Stimulated activated CD8-positive, alpha-beta memory T cell treated with anti-CD3 and anti-CD28 coated beads, Interleukin-12 subunit alpha, Interleukin-12 subunit beta, amount 100 ng/mL, for 24 hours (primary cell): ENCODE measurements at regions not wholly inside any gene's neighbourhood (a gene's known extent, or its start where the extent isn't known, plus 50 kb on each side); places are given as distances from the start of the nearest gene placed in this dataset.

Experiments used
- DNase-seq: peaks from one replicate; pipeline ENCODE4 v3.0.0-alpha.2; 2020; ENCODE audit errors: extremely low read depth

GRCh38 chr7:67762516-67762915 is 765.9 kb downstream of the TYW1 start:
- no peak for DNase-seq

GRCh38 chr7:67764289-67764688 is 767.7 kb downstream of the TYW1 start:
- no peak for DNase-seq

GRCh38 chr7:67765481-67766175 is 769.0 kb downstream of the TYW1 start:
- no peak for DNase-seq

- DNase-seq: no peak
Measured at GRCh38 chr7:67766906-67767410, 770.3 kb downstream of the TYW1 start.

- no peak for DNase-seq
Measured at GRCh38 chr7:67771846-67772605, 775.4 kb downstream of the TYW1 start.

- no peak for DNase-seq
Measured at GRCh38 chr7:67773081-67773480, 776.4 kb downstream of the TYW1 start.

- no peak for DNase-seq
Measured at GRCh38 chr7:67777119-67777518, 780.5 kb downstream of the TYW1 start.

- no peak for DNase-seq
Measured at GRCh38 chr7:67781841-67782240, 785.2 kb downstream of the TYW1 start.

- no peak for DNase-seq
Measured at GRCh38 chr7:67786021-67786420, 789.4 kb downstream of the TYW1 start.

- DNase-seq: no peak
Measured at GRCh38 chr7:67788669-67789068, 792.0 kb downstream of the TYW1 start.

GRCh38 chr7:67791918-67792317 is 795.3 kb downstream of the TYW1 start:
- DNase-seq: no peak

- DNase-seq: no peak
Measured at GRCh38 chr7:67794544-67794943, 797.9 kb downstream of the TYW1 start.

- DNase-seq: no peak
Measured at GRCh38 chr7:67803789-67804188, 807.2 kb downstream of the TYW1 start.

GRCh38 chr7:67805921-67806471 is 809.4 kb downstream of the TYW1 start:
- DNase-seq: no peak

GRCh38 chr7:67807826-67808225 is 811.2 kb downstream of the TYW1 start:
- DNase-seq: no peak

GRCh38 chr7:67809586-67809985 is 813.0 kb downstream of the TYW1 start:
- DNase-seq: no peak

- no peak for DNase-seq
Measured at GRCh38 chr7:67813621-67814292, 817.1 kb downstream of the TYW1 start.

GRCh38 chr7:67817481-67817880 is 820.8 kb downstream of the TYW1 start:
- DNase-seq: no peak

GRCh38 chr7:67821116-67821515 is 824.5 kb downstream of the TYW1 start:
- DNase-seq: no peak

- no peak for DNase-seq
Measured at GRCh38 chr7:67823345-67823744, 826.7 kb downstream of the TYW1 start.

- DNase-seq: no peak
Measured at GRCh38 chr7:67825356-67825755, 828.7 kb downstream of the TYW1 start.

GRCh38 chr7:67841896-67842295 is 845.3 kb downstream of the TYW1 start:
- no peak for DNase-seq
